GM18505 (cell line): ENCODE measurements at regions not wholly inside any gene's neighbourhood (a gene's known extent, or its start where the extent isn't known, plus 50 kb on each side); places are given as distances from the start of the nearest gene placed in this dataset.
"Not testable (repeated sequence)": the region's sequence is repeated elsewhere in the genome, so short reads cannot be mapped to it uniquely, and the experiment has no call there.

Experiments used
- ATAC-seq: cut with Tn5 transposase; IDR thresholded peaks from one replicate; pipeline ENCODE4 v1.9.1; 2021; ENCODE audit not compliant: unreplicated experiment
- POLR2A ChIP-seq: IDR thresholded peaks from 4 replicates; pipeline ENCODE4 v1.6.1; 2011; ENCODE audit warnings: borderline replicate concordance; ENCODE audit not compliant: insufficient read depth, insufficient read length; ENCODE audit errors: extremely low read depth

GRCh38 chr6:144969602-144970272 lies 684.6 kb downstream of the UTRN start:
- ATAC-seq, result no peak
- TF ChIP-seq POLR2A, result no peak

GRCh38 chr6:144977250-144977864 lies 692.2 kb downstream of the UTRN start:
- ATAC-seq, result not testable (repeated sequence)

DNA sequence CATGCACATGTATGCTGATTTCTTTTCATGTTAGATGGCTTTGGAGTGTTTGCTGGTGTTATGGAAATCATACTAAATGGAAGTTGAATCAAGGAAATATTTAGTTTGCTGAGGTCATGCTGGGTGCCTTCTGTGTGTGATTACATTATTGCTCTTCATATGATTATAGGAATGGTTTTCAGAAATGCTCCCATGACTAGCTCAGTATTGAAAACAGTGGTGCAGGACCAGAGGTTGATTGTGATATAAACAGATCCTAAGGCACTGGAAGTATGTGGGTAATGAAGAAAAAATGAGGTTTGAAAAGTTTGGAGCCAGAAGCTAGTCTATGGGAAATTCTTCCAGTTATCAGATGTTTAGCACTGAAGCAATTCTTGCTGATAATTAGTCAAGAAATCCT lies 693.1 kb downstream of the UTRN start:
- no peak for TF ChIP-seq POLR2A
- no peak for ATAC-seq

- ATAC-seq, result no peak
These were observed 701.1 kb downstream of the UTRN start for GRCh38 chr6:144986271-144986670.

GRCh38 chr6:144989319-144990107 lies 704.4 kb downstream of the UTRN start:
- ATAC-seq, result no peak
- TF ChIP-seq POLR2A, result no peak

More at GRCh38 chr6:144986271-144986670, 701.1 kb downstream of the UTRN start:
- TF ChIP-seq POLR2A, result no peak

- TF ChIP-seq POLR2A, result no peak
These were observed 705.6 kb downstream of the UTRN start for GRCh38 chr6:144990784-144991183.

DNA sequence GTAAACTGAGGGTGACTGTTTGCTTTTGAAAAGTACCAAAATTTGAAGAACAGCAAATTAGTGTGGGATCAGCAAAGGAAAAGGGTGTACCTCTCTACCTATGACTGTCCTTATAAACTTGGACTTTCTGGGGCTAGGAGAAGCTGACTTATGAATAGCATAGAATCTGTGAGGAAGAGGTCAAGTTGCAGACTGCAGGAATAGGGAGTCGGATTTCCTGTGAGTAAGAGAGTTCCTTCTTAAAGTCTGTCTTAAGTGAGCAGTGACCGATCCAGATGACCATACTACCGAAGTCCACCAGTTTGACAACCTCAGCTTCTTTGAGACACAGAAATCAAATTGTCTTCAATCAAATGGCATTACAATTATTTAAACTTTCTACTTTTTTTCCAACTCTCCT lies 708.7 kb downstream of the UTRN start:
- ATAC-seq, result no peak
- TF ChIP-seq POLR2A, result no peak

More at GRCh38 chr6:144990784-144991183, 705.6 kb downstream of the UTRN start:
- no peak for ATAC-seq

- no peak for ATAC-seq
- no peak for TF ChIP-seq POLR2A
These were observed 712.9 kb downstream of the UTRN start for GRCh38 chr6:144997996-144998395.

DNA sequence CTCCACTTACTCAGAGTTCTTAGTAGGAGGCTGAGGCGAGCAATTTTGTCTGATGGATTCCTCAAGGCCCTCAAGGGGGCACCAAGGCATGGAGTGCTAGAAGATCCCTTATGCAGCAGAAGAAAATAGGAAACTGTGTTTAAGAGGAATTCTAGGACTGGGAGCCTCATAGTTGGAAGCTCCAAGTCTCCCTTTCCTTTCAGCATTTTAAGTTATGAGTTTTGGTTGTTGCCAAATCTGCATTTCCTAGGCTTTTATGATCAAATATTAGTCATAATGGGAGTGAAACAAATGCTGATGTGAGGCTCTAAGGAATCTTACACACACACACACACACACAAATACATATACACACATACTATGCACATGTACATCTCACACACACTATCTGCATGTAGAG lies 714.0 kb downstream of the UTRN start:
- no peak for ATAC-seq
- TF ChIP-seq POLR2A, result no peak

GRCh38 chr6:145003145-145003544 lies 718.0 kb downstream of the UTRN start:
- no peak for ATAC-seq
- no peak for TF ChIP-seq POLR2A

DNA sequence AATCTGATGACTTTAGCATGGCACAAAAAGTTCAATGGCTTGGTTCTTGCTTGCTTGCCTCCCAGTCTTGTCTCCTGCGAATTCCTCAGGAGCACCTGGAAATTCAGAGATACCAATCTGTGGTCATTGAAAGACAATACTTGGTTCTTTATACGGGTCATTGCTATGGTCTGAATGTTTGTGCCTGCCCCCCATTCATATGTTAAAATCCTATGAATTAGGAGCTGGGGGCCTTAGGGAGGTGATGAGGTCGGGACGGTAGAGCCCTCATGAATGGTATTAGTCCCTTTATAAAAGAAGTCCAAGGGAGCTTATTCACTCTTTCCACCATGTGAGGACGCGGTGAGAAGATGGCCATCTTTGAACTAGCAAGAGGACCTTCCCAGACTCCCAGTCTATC lies 721.8 kb downstream of the UTRN start:
- no peak for ATAC-seq
- TF ChIP-seq POLR2A, result no peak

DNA sequence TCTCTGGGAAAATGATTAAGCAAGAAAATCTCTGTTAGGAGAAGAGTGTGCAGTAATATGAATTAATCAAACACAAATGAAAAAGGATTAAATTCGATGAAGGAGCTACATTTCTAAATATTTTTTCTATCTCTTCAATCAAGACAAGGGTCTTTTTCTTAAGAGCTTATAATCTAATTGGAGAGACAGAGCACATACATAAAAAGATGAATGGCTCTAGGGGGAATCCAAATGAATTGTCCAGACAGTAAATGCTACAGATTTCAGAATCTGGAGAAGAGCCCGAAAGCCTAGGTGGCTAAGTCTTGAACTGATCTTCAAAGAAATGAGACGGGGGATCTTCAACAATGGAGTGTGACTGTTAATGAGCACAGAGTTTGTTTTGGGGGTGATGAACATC lies 723.6 kb downstream of the UTRN start:
- ATAC-seq, result no peak
- TF ChIP-seq POLR2A, result no peak

DNA sequence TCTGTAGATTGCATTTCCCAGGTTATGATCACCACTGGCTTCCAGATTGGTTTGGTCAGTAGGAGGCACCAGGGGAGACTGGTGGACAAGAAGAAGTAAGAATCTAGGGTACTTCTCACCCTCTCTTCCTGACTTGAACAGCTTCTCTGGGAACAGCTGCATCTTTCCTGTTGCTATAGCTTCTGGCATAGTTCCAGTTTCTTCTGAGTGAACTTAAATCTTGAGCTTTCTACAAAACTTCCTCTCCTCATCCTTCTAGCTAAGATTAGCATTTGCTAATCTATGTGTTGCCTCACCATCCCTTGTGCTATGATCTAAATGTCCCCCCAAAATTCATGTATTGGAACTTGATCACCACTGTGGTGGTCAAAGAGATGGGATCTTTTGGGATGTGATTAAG lies 724.6 kb downstream of the UTRN start:
- TF ChIP-seq POLR2A, result no peak
- no peak for ATAC-seq
